ENCODE measurements at regions not wholly inside any gene's neighbourhood (a gene's known extent, or its start where the extent isn't known, plus 50 kb on each side); places are given as distances from the start of the nearest gene placed in this dataset.
"Not testable (repeated sequence)": the region's sequence is repeated elsewhere in the genome, so short reads cannot be mapped to it uniquely, and the experiment has no call there.

GRCh38 chr21:18104802-18105201 is 139.8 kb upstream of the CHODL start:
- no peak for DNase-seq (ENCODE audit: low read depth, low spot score)

DNA sequence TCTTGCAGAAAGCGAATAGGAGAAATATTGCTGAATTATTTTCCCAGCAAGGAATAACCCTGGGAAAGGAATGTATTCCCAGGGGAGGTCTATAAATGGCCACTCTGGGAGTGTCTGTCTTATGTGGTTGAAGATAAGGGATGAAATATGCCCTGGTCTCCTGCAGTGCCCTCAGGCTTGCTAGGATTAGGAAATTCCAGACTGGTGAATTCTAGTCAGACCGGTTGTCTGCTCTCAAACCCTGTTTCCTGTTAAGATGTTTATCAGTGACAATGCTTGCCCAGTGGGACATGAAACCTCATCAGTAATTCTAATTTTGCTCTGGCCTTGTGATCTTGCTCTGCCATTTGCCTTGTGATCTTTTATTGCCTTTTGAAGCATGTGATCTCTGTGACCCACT is 148.2 kb upstream of the CHODL start:
- DNase-seq (ENCODE audit: low read depth, low spot score), result not testable (repeated sequence)

DNA sequence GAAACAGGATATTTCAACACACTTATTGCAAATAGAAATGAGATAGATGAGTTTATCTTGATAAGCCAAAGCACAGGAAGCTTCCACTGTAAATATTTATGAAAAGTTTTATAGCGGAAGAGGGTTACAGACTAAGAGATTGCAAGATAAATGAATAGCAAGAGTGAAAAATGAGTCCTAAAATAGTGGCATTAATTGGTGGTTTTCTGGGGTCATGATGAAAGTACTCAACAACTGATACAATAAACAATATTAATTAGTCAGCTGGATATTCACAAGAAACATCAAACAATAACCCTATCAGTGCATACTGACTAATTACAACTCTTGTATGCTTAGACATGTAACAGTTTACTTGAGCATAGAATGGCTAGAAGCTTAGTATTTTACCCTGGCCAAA is 154.8 kb upstream of the CHODL start:
- DNase-seq (ENCODE audit: low read depth, low spot score), result no peak

- no peak for DNase-seq (ENCODE audit: low read depth, low spot score)
Observed at GRCh38 chr21:18070392-18070791, 174.2 kb upstream of the CHODL start.

DNA sequence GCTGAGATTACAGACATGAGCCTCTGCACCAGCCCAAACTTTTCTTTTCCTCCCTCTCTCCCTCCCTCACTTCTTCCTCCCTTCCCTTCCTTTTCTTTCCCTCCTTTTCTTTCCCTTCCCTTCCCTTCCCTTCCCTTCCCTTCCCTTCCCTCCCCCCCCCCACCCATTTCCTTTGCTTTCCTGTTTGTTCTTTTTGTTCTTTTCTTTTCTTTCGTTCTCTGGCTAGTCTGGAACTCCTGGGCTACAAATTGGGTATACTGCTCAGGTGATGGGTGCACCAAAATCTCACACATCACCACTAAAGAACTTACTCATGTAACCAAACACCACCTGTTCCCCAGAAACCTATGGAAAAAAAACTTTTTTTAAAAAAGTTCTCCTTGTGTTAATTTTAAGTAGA is 174.8 kb upstream of the CHODL start:
- no peak for DNase-seq (ENCODE audit: low read depth, low spot score)

- DNase-seq (ENCODE audit: low read depth, low spot score), result no peak
Observed at GRCh38 chr21:18060402-18060801, 184.2 kb upstream of the CHODL start.

- DNase-seq (ENCODE audit: low read depth, low spot score), result no peak
Observed at GRCh38 chr21:18058731-18059398, 185.8 kb upstream of the CHODL start.

DNA sequence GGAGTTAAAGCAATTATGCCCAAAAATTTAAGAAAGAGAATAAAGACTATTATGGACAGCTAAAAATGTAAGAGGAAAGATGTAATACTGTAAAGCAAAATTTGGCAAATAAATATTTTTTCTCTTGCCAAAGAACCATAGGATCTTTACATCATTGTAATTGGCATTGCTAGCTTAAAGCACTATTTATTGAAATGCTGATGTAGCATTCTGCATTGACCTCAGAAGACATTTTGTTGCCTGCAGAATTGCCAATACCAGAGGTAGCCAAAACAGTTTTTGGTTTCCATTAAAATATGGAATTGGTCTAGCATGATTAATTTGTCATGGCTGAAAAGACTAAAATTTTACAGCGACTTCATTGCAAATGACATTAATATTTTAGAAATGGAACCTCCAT is 191.5 kb upstream of the CHODL start:
- no peak for DNase-seq (ENCODE audit: low read depth, low spot score)

DNA sequence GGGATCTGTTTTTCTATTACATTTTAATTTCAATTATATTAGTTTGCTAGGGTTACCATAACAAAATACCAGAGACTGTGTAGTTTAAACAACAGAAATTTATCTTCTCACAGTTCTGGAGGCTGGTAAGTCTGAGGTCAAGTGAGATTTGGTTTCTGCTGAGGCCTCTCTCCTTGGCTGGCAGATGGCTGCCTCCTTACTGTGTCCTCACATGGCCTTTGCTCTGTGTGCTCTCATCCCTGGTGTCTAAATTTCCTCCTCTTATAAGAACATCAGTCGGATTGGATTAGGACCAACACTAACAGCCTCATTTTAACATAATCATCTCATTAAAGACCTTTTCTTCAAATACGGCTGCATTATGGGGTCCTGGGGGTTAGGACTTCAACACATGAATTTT is 195.2 kb upstream of the CHODL start:
- DNase-seq (ENCODE audit: low read depth, low spot score), result no peak

- peak; percentile 14 for DNase-seq (ENCODE audit: low read depth, low spot score)
Observed at GRCh38 chr21:18041012-18041411, 203.6 kb upstream of the CHODL start.

DNA sequence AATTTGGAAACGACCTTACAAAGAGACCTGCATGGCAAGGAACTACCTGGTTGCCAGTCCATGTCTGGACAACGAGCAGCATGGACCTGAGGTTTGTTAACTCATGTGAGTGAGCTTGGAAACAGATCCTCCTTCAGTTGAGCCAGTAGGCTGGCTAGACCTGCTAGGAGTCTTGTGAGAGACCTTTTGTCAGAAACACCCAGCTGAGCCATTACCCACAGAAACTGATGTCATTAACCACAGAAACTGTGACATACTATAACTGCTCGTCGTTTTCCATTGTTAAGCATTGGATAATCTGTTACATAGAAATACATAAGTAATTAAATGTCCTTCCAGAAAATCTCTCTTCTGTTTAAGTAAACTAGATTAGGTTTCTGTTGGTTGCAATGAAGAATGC is 211.1 kb upstream of the C21orf91 start:
- DNase-seq (ENCODE audit: low read depth, low spot score), result no peak

DNA sequence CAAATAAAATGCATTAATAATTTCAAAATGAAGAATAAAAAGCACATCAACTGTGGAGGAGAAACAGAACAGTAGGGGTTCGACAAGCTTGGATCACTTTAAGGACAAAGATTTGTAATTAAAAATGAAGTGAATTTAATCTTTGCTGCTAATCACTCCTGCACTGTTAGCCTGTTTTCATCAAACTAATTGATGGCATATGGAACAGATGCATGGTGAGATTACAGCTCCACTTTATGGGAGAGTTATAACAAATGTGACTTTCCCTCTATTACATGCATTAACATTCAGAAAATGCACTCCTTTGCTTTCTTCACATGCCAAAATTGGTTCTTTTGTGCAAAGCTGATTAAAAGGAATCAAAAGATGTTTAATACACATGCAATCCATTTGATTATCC is 207.2 kb upstream of the C21orf91 start:
- no peak for DNase-seq (ENCODE audit: low read depth, low spot score)

DNA sequence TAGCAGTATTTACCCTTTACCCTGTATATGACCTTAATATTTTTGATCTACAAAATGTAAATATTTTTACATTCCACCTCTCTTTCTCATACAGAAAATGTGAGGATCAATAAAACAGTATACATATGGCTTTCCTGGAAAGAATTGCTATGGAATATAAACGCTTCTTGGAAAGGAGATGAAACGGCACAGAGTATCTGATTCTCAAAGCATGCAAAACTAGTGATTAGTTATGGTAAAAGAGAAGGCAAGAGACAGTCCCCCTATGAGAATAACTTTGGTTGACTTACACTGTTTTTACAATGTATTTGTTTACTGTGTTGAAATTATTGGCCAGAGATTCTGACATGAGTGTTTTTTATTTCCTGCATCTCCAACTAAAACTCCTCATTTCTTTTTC is 204.6 kb upstream of the C21orf91 start:
- DNase-seq (ENCODE audit: low read depth, low spot score), result no peak

DNA sequence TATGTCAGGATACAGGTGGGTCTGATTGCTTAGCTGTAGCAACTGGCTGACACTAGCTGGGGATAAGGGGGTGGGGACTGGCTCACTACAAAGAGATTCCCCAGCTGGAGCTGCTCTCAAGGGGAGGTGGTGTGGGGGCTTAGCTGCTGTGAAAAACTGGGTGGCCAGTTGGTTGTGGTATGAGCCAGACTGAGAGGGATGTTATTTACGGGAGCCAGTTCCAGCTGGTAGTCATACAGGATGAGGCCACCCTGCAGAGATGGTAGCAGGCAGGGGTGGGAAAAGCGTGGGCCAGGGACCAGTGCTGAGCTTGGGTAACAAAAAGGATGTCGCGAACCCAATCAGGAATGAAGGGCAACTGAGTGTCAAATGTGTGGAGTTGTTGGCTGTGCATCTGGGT is 204.0 kb upstream of the C21orf91 start:
- DNase-seq (ENCODE audit: low read depth, low spot score), result peak; percentile 9

- no peak for DNase-seq (ENCODE audit: low read depth, low spot score)
Observed at GRCh38 chr21:18007121-18007520, 188.0 kb upstream of the C21orf91 start.

GRCh38 chr21:18006691-18007090 is 187.5 kb upstream of the C21orf91 start:
- DNase-seq (ENCODE audit: low read depth, low spot score), result no peak

- no peak for DNase-seq (ENCODE audit: low read depth, low spot score)
Observed at GRCh38 chr21:18002393-18002792, 183.2 kb upstream of the C21orf91 start.

- DNase-seq (ENCODE audit: low read depth, low spot score), result no peak
Observed at GRCh38 chr21:18000981-18001686, 182.0 kb upstream of the C21orf91 start.

- not testable (repeated sequence) for DNase-seq (ENCODE audit: low read depth, low spot score)
Observed at GRCh38 chr21:17998599-17998998, 179.4 kb upstream of the C21orf91 start.

DNA sequence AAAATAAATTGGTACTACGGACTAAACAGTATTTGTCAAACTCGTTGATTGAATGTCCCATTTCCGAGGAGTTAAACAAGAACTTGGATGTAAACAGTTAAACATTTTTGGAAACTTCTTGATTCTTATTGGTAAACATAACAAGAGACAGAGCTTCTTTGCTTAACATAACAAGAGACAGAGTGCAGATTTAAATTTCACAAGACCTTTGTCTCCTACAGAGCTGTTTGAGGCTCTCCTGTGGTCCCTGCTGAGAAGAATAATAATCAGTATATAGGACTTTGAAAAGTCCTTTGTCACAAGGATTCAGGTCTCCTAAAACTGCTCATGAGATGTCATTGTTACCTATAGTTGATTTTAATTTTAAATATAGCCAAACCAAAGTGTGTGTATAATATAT is 170.6 kb upstream of the C21orf91 start:
- DNase-seq (ENCODE audit: low read depth, low spot score), result no peak

DNA sequence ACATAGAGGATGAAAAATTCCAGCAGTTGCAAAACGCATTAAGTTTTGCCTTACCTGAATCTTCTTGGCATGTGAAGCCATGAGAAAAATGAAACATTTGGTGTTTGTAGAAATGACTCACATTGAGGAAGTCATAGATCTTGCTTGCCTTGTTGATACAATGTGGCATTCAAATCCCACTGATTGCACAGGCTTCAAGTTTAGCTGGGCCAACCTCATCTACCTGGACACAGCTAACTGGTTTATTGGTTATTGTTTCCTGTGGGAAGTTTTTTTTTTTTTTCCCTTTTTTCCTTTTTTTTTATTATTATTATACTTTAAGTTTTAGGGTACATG is 168.9 kb upstream of the C21orf91 start:
- DNase-seq (ENCODE audit: low read depth, low spot score), result no peak

DNA sequence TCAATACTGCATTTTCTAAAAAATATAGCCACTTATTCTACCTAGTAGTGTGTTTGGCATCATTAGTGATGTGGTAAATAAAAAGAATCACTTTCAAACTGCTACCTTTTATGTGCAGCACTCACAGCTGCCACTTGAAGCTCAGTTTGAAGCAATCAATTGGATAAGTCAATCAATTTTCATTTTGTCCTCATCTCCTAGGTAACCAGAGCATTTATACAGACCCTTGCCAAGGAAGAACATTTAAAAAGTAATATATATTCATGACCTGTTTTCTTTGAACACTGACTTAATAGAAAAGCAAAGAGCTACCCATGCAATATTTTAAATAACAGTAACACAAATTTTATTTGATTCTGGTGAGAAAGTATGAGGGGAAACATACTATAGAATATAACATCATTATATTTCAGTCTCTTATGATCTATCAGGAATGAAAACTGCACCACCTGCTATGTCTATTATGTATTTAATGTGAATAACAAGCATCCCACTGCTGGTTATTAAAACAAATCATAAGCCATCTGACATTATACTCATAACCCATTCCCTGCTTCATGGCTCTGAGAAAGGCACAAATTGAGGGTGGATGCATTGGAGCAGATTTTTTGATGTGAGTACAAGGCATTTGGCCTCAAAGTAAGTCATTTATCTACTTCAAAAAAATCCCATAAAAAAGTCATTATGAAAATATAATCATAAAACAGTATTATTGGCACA is 168.4 kb upstream of the C21orf91 start:
- no peak for DNase-seq (ENCODE audit: low read depth, low spot score)

Measured in ELF-1 (cell line).